NCI-H2029 treated with DMSO at 0.1 percent for 48 hours (cell line): ENCODE measurements at regions not wholly inside any gene's neighbourhood (a gene's known extent, or its start where the extent isn't known, plus 50 kb on each side); places are given as distances from the start of the nearest gene placed in this dataset.

Experiments used
- DNase-seq: peaks from one replicate; lab custom pipeline; 2025; lab: John Stamatoyannopoulos, UW

DNA sequence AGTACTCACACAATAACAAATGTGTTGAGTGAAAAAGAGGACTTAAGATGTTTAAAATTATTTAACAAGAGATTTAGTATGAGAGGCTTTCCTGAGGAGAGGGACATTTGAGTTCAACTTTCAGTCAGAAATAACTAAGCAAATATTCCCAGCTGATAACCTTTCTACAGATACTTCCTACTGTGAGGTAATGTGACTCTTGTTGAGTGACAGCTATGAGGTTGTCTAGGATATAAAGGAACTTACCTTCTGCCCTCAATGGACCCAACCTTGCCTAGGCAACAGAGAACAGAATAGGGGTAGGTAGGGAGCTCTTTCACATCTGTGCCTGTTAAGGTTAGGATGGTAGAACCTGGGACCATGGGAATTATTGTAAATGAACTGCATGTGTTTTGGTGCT lies 54.7 kb downstream of the GLUD2 start:
- DNase-seq: no peak

DNA sequence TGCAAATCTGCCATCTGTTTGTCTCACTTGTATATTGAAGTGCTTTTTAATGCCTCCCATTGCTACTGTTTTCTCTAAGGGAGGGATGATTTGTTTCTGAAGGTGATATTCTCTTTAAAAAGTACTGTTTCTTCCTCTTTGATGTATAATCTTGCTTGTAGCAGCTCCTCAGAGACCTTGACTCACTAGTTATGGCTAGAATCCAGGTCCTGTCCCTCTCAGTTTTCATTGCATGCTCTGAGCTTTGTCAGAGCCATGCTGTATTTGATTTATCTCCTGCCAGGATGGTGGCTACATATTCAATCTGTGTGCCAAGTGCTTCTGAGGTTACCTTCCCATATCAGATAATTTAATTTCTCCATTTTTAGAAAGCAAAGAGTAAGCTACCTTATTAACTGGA lies 56.0 kb downstream of the GLUD2 start:
- no peak for DNase-seq

DNA sequence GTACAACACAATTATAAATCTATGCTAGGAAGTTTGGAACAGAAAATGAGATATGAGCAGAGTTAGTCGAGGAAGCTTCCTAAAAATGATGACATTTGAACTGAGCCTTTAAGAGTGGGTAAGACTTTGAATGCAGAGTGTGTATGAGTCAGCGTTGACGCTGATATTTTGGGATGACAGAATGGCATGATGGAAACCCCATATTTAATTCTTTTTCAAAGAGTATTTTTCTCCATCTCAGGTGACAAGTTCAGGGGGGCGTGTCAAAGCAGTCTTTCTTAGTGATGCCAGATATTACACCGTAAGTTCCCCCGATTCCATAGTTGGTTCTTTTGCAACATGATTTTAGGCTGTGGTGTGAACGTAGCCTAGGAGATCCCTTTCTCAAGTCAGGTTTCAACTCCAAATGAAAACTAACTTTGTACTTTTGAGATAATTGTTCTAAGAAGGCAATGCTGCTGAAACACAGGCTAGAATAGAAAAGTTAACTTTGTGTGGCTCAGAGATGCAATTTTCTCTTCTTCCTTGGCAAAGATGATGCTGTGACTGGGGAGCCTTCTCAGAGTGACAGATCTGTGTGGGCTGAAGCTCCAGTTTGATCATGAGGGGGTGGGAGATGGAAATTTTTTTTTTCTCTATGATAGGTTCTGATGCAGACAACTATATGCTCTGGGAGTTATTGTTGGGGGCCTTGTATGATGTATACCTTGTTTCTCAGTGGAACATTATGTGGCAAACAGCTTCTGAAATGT lies 59.2 kb downstream of the GLUD2 start:
- DNase-seq: no peak

DNA sequence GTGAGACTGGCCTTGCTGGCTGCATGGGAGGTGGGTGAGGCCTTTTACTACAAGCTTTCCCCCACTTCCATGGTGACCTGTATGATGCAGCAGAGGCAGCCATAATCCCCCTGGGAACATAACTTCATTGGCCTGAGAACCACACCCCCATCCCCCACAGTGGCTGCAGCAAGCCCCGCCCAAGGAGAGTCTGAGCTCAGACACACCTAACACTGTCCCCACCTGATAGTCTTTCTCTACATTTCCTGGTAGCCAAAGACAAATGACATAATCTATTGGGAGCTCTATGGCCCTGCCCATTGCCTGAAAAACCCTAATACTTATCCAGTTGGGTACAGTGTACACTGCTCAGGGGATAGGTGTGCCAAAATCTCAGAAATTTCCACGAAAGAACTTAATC lies 62.6 kb downstream of the GLUD2 start:
- no peak for DNase-seq

DNA sequence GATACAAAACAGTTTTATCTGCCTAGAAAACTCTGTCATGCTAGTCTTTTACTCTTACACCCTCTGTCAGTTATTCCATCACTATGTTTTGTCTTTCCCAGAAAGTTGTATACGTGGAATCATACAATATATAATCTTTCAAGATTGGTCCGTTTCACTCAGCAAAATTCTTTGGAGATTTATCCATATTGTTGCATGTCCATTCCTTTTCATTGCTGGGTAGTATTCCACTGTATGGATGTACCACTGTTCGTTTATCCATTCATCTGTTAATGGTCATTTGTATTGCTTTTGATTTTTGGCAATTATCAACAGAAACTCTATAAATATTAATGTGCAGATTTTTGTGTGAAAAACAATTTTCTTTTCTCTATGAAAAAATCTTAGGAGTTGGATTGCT lies 63.1 kb downstream of the GLUD2 start:
- DNase-seq: no peak

DNA sequence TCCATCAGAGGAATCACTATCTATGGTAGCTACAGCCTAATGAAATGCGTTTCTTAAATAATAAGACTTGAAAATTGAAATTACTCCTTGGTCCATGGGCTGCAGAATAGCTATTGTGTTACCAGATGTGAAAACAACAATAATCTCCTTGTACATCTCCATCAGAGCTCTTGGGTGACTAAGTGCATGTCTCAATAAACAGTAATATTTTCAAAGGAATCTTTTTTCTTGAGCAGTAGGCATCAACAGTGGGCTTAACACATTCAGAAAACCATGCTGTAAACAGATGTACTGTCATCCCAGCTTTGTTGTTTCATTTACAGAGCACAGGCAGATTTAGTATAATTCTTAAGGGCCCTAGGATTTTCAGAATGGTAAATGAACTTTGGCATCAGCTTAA lies 67.3 kb downstream of the GLUD2 start:
- DNase-seq: no peak

DNA sequence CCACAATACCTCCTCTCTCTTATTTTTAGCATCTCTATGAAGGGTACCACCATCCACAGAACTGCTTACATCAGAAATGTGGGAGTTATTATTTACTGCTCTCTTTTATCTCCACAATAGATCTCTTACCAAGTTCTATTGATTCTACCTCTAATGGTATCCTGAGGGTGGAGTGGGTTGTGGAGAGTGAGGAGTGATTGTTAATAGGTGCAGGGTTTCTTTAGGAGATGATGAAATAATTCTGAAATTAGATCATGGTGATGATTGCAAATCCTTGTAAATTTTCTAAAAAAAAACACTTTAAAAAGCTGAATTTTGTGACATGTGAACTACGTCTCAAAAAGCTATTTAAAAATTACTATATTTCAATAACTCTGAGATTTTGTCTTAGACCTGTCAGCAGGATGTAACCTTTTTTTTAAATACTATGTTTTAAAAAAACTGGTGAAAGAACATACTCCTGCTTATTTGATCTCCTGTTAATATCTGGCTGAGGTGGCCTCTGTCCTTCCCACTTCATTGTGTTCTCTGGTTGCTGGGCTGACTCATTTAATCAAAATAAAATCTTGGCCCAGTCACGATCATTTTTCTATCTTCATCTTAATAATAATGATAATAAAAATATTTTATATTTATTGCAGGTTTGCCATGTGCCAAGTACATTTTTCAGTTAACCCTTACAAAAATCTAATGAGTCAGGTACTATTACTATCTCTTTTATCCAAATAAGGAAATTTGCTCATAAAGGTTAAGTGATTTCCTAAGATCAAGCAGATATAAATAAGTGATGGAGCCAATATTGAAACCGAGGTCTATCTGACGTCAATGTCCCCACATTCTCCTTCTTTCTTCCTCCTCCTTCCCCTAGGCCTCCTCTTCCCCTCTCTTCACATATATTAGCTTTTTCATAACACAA lies 73.5 kb downstream of the GLUD2 start:
- DNase-seq: no peak

DNA sequence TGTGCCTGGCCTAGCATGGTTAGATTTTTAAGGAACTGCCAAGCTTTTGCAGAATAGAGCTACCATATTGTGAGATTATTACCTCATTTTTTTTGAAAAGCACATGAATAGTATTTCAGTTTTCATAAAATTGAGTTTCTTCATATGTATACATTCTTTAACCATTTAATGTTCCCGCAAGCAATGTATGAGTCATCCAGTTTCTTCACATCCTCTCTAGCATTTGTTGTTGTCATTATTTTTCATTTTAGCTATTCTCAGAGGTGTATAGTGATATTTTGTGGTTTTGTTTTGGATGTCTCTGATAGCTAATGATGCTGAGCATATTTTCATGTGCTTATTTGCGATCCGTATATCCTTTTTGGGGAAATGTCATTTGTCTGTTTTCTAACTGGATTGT lies 74.9 kb downstream of the GLUD2 start:
- no peak for DNase-seq

DNA sequence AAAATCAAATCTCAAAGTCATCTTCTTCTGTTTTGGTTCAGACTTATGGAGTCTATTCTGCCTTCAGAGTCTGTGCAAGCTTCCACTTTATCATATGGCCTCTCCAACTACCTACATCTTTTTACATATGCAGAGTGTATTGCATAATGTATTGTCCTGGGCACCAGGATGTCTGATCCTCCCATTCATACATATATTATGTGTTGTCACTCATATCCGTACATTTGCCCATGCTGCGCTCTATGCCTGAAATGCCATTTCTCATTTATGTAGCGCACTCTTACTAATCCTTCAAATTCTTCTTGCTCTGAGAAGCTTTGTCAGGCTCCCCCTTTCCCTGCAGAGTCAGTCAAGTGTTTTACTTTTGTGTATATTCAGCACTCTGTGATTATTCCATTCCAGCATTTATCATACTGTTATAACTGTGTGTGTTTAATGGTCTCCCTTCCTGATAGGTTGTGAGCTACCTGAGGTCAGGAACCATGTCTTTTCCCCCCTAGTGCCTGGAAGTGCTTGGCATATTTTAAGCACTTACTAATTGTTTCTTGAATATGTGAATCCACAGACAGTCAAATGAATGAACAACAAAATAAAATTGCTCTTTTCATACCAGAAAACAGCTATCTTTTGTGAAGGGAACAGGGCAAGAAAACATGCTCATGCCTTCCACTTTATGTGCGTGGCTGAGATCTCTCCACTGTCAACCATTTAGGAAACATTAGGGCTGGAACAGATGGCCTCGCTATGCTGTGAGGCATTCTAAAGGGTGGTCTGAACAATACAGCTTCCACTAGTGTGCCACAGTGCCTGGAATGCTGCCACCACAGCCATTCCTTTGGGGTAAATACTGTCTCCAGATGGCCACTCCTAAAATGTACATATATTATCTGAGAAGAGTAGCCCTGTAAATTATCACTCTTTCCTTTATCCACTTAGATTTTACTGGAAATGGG lies 81.8 kb downstream of the GLUD2 start:
- no peak for DNase-seq

DNA sequence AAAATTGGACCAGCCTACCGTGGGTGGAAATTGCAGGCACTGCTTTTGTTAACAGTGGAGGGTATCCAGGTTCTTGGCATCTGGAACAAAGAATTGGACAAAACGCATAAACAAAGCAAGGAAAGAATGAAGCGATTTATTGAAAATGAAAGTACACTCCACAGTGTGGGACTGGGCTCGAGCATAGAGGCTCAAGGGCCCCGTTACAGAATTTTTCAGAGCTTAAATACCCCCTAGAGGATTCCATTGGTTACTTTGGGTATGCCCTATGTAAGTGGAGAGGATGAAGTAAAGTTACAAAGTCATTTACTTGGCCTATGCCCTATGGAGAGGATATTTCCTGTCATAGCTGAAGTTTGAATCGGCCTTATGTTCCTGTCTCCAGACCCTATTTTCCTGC lies 85.3 kb downstream of the GLUD2 start:
- DNase-seq: no peak

DNA sequence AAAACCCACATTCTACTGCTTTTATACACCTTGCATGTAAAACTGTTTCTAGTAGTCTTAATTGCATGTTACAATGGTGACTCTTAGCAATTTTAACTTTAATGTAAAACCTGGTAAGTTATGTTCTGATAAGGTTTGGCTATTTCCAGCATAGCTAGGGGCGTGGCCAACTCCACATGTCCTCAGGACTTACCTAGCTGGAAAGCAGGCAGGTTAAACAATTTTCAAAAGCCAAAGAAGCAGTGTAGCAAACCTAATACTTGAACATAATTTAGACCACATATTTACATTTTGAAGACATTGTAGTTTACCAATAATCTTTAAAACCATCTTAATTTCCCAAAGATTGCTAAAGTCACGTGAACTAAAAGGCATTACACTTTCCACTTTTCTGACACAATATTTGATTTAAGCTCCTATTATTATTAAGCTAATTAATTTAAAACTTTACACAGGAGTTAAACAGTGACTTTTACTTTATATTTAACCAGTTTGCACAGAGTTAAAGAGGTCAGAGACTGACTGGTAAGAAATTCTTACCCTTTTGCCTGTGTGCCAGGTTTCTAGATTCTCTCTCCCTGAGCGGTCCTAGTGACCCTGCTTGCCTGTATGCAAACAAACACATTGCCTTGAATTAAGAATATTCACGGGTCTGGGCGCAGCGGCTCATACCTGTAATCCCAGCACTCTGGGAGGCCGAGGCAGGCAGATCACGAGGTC lies 88.2 kb downstream of the GLUD2 start:
- no peak for DNase-seq

DNA sequence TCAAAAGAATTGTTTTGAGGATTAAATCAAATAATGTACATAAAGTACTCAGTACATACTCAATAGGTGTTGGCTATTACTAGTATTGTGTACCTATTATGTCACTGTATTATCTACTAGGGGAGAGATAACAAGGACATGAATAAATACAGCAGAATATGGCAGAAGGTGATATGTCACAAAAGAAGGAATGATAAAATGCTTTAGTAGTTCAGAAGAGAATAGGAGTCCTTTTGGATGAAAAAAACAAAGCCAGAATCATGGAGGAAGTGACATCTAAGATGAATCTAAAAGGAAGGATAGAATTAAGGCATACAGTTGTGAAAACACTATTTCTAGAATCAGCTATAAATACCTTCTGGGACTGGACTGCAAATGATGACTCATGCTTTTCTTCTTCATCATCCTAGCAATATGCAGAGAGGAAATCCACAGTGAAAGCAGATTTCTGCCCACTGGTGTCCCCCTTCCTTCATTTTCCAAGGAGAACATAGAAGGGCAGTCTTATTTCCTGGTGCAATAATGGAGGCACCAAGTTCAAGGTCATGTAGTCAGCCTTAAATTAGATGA lies 98.7 kb downstream of the GLUD2 start:
- no peak for DNase-seq

DNA sequence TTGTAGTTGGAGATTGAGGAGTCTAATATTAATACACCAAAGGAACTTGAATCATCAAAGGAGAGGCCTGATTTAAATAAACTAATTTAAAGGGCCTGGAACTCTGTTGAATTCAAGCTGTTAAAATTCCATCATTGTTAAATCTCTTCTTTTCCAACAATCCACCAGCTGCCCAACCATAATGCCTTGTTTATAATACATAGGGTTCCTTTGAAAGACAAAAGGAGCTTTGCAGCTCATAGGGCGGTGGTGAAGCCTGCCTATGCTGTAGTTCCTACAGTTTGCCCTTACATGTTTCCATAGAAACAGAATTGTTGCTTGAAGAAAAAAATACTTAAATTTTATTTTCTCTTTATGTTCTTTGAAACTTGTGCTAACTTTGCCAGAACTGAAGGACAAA lies 102.8 kb downstream of the GLUD2 start:
- no peak for DNase-seq

DNA sequence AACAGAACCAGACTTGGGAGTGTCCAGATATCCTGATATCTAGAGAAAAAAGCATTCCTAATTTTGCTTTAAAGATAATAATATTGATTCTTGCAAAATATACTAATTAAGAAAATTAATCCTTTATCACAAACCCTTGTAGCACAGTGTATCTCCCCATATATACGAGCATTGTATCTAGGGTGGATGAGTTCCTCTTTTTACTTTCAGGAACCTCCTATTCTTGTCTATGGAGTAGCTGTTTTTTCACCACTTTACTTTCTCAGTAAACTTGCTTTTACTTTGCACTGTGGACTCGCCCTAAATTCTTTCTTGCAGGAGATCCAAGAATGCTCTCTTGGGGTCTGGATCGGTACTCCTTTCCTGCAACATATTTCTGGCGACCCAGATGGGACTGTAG lies 103.9 kb downstream of the GLUD2 start:
- DNase-seq: no peak

DNA sequence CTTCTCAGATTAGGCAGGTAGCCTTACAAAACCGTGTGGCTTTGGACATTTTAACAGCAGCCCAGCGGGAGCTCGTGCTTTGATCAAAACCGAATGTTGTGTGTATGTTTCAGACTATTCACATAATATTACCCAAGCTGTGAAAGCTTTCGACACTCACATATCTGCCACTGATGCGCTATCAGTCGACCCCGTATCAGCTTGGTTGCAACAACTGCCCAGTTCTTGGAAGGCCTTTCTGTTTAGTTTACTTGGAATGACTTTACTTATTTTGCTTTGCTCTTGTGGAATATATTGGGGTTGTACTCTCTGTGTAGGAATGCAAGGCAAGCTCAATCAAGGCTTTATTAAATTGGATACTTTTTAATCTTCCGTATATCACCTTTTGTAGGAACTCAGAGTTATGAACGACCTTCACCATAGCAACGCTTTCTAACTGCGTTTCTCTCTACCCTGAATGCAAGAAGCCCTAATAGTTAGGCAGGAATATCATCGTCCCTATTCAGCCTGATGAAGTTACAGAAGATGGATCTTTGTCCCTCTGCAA lies 107.5 kb downstream of the GLUD2 start:
- DNase-seq: no peak

DNA sequence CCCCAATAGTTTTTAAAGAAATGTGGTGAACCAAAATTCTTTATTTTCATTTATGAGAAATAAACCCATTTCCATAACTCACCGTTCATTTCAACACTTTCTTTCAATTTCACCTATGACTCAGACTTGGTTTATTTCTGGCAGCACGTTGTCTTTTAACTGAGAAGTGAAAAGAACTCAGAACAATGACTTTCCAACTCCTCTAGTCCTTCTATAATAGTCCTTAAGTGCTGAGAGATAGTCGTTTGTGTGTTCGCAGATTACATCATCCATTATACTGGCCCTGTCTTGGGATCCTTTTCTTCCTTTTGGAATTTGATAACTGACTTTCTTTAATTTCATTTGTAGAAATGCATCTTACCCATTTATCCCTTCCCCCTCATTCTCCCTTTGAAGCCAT lies 113.6 kb downstream of the GLUD2 start:
- no peak for DNase-seq

DNA sequence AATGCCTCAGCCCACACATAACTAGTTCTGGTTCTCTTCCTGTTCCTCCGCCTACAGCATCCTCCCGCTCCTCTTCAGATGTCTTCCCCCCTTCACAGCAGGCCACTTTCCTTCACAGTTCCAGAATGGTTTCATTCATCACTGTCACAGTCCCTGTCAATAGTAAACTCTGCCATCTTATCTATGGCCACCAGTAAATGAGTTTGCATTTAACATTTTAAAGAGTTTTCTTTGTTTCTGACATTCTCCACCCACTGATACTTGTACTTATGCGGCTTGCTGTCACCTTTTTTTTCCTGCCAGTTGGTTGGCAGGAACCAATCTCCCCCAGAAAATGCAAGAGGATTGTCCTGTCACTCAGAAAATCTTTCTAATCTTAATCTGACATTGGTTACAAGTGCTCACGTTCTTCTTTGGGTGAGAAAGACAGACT lies 114.1 kb downstream of the GLUD2 start:
- no peak for DNase-seq

DNA sequence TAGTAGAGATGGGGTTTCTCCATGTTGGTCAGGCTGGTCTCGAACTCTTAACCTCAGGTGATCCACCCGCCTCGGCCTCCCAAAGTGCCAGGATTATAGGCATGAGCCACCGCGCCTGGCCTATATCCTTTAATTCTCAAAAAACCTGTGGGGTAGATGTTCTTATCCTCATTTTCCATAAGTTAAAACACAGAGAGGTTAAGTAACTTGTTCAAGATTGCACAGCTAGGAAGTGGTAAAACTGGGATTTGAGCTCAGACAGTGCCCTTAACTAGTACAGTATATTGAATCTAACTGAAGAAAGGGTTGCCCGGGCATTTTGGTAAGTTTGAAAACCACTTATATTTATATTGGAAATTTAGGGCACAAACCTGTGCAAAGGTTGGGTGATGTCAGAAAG lies 116.0 kb downstream of the GLUD2 start:
- no peak for DNase-seq

DNA sequence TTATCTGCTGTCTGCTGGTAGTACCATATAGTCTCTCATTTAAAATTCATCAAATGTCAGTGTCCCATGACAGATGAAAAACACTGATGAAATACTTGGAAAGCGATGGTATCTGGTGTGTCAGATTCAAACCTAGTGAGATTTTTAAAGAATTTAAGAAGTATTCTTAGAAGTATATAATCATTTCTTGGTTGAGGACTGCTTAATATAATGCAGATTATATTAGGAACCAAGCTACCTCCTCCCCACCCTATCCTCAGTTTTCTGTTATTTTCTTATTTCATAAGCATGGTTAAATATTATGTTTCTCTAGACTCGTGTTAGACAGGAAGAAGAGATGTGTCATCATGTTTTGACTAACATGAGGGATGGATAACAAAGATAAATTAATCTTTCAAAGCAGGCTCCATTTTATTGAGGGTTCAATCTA lies 118.5 kb downstream of the GLUD2 start:
- DNase-seq: no peak

DNA sequence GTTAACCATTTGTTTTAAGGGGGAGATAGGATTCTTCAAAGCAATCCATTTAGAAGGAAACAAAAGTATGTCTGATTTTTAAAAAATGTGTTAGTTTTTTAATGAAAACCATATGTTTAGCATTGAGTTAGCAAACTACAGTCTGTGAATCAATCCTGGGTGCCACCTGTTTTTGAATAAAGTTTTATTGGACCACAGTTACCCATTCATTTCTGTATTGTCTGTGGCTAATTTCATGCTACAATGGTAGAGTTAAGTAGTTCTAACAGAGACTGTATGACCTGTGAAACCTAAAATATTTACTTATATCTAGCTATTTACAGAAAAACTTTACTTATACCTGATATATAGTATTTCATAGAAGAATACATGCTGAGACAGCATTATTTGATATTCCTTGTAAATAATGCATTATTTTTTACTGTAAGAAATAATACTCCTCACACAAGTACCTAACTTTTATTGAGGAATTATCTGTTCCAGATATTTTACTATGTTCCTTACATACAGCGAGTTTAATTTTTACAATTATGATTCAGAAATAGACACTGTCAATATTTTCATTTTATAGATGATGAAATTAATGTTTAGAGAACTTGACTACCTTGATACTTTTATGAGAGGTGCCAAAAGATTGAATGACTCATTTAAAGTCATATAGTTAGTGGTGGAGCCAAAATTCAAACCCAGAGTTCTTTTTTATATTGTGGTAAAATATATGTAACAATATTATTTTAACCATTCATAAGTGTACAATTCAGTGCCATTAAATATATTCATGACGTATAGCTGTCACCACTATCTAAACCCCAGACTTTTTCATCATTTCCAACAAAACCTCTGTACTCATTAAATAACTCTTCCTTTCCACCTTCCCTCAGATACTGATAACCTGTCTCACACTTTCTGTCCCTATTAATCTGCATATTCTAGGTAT lies 122.0 kb downstream of the GLUD2 start:
- DNase-seq: no peak
